ENCODE measurements at regions not wholly inside any gene's neighbourhood (a gene's known extent, or its start where the extent isn't known, plus 50 kb on each side); places are given as distances from the start of the nearest gene placed in this dataset.
"Not testable (repeated sequence)": the region's sequence is repeated elsewhere in the genome, so short reads cannot be mapped to it uniquely, and the experiment has no call there.

- Mint-ChIP-seq H3K27ac (no peak overlapping the region), H3K9me3 (no peaks in the 10 kb centered on the region), H3K4me3 (no peak overlapping the region), H3K4me1 (peaks cover 11% of the 10 kb centered on the region), H3K36me3 (ENCODE audit: low read depth) (no peaks in the 10 kb centered on the region), H3K27me3 (ENCODE audit: low read depth) (peaks cover 4% of the 10 kb centered on the region)
- TF ChIP-seq CTCF (IDR thresholded peaks at IDR 0.05; ENCODE audit: unreplicated experiment in 3 of 3): no peak
These were observed 72.8 kb upstream of the FAN1 start for GRCh38 chr15:30830961-30831360.

- H3K27ac Mint-ChIP-seq; H3K36me3 Mint-ChIP-seq (ENCODE audit: low read depth); H3K27me3 Mint-ChIP-seq (ENCODE audit: low read depth); H3K9me3 Mint-ChIP-seq; H3K4me3 Mint-ChIP-seq: not testable (repeated sequence)
- H3K4me1 Mint-ChIP-seq: peaks cover 16% of the 10 kb centered on the region
These were observed 70.3 kb upstream of the FAN1 start for GRCh38 chr15:30833379-30833778.

- not testable (repeated sequence) for H3K36me3 Mint-ChIP-seq (ENCODE audit: low read depth); H3K27me3 Mint-ChIP-seq (ENCODE audit: low read depth); H3K9me3 Mint-ChIP-seq; H3K27ac Mint-ChIP-seq; H3K4me3 Mint-ChIP-seq
- peaks cover 10% of the 10 kb centered on the region for H3K4me1 Mint-ChIP-seq
These were observed 62.1 kb upstream of the FAN1 start for GRCh38 chr15:30841639-30842038.

DNA sequence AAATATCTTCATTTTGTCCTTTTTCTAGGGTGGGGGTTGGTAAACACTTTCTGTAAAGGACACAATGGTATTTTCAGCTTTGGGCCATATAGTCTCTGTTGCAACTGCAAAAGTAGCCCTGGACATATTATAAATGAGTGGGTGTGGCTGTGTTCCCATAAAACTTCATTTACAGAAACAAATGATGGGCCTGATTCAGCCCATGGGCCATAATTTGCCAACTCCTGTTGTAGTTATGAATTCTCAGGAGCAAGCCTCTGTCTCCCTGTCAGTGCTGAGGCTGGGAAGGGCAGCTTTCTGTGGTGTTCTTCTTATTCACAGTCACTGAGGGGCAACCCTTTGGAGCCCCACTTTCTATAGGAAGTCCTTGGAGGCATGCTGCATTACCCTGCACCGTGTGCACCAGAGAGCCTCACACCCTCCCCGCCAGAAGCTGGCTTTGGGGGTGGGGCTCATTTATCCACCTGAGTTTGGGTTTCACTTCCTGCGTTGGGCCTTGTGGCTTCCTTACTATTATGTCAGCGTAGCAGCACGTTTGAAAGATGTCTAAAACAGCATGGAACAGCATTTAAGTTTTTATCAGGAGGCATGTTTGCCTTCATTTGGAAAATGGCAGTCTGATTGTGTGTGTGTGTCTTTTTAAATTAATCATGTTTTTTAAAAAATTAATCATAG is 60.8 kb upstream of the FAN1 start:
- H3K9me3 Mint-ChIP-seq; H3K4me1 Mint-ChIP-seq; H3K27ac Mint-ChIP-seq; H3K4me3 Mint-ChIP-seq; H3K36me3 Mint-ChIP-seq (ENCODE audit: low read depth): not testable (repeated sequence)
- H3K27me3 Mint-ChIP-seq (ENCODE audit: low read depth): peaks cover 18% of the 10 kb centered on the region

DNA sequence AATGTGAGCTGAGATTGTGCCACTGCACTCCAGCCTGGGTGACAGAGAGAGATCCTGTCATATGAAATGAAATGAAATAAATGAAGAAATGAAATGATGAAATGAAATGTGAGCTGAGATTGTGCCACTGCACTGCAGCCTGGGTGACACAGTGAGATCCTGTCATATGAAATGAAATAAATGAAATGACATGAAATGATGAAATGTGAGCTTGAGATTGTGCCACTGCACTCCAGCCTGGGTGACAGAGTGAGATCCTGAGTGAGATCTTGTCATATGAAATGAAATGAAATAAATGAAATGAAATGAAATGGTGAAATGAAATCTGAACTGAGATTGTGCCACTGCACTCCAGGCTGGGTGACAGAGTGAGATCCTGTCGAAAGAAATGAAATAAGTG is 58.2 kb upstream of the FAN1 start:
- not testable (repeated sequence) for H3K27ac Mint-ChIP-seq; H3K4me3 Mint-ChIP-seq; H3K9me3 Mint-ChIP-seq; H3K4me1 Mint-ChIP-seq; H3K36me3 Mint-ChIP-seq (ENCODE audit: low read depth)
- H3K27me3 Mint-ChIP-seq (ENCODE audit: low read depth): peaks cover 18% of the 10 kb centered on the region
